Ammon's horn (tissue), 1 donor: ENCODE measurements at regions not wholly inside any gene's neighbourhood (a gene's known extent, or its start where the extent isn't known, plus 50 kb on each side); places are given as distances from the start of the nearest gene placed in this dataset.

Experiments
- DNase-seq: peaks from one replicate; pipeline ENCODE4 v3.0.0-alpha.2; 2016; ENCODE audit warnings: low spot score

DNA sequence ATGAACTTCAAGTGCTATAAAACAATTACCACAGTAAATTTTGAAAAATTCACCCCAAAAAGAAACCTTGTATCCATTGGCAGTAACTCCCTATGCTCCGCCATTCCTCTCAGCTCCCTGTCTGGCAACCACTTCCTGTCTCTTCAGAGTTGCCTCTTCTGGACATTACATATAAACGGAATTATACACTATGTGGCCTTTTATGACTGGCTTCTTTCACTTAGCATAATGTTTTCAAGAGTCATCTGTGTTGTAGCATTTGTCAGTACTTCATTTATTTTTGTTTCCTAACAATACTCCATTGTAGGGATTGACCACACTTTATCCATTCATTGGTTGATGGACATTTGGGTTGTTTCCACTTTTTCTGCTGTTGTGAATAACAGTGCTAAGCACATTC lies 50.1 kb downstream of the CEP43 start:
- peak; percentile 19 for DNase-seq

DNA sequence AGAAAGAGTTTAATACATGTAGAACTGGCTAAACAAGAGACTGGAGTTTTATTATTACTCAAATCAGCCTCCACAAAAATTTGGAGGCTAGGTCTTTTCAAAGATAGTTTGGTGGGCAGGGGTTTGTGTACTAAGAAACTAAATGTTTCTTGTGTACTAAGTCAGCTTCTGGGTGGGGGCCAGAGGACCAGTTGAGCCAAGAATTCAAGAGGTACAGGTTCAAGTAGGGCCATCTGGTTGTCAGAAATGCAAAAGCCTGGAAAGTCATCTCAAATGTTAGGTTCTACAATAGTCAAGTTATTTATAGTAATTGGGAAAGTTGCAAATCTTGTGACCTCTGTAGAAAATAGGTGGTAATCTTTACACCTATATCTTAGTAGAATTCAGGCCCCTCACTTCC lies 51.7 kb downstream of the CEP43 start:
- no peak for DNase-seq

DNA sequence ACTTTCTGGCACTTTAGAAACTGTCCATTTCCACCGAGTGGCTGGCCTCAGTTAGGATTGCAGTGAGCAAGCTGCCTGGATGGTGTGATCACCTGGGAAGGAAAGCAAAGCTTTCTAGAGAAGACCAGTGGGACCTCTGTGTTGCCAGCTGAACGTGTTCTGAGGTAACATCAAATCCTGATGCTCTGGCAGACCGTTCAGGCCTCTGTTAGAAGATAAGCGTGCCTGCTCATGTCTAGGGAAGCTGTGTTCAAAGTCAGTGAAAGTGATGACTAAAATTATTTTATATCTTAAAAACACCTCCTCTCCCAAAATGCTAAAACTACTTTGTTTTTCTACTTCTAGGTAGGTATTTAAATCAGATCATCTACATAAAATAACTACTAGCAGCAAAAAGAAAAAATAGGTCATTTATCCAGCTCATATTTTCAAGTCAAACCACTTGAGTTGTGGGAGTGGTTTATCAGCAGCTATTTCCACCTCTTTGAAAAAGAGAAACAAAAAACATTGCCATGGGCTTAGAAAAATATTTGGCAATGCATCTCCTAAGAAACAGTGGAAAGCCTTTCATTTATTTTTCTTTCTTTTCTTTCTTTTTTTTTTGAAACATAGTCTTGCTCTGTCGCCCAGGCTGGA lies 54.8 kb downstream of the CEP43 start:
- no peak for DNase-seq

DNA sequence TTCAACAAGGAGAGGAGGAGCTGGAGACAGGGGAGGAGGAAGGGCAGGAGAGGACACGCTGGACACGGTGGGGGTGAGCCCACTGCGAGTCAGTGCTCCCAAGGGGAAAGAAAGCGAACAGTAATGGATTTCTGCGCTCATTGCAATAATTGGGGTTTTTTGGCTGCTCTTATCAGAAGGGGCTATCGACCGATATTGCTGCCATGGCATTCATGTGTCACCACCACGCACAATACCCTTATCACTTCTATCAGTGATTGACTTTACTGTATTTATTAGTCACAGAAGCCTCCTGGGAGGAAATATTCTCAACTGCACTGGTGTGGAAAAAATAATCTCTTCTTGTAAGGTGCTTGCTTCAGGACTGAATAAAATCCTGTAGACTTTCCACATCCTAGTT lies 55.8 kb downstream of the CEP43 start:
- no peak for DNase-seq

DNA sequence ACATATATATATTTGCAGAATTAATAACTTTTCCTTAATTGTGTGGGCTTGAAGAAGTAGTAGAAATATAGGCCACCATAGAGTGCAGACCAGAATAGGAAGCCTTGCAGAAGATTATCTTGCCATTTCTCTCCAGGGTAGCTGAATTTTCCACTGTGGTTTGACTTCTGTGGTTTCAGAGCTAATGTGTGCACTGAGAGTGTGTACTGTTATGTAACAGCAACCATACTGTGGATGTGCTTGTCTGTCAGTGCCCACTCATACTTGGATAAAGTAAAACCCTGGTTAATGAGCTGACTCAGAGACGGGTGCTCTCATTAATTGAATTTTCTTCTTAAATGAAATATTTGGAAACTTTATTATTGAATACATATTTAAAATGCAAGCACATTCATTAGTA lies 57.2 kb downstream of the CEP43 start:
- peak; percentile 71 for DNase-seq

DNA sequence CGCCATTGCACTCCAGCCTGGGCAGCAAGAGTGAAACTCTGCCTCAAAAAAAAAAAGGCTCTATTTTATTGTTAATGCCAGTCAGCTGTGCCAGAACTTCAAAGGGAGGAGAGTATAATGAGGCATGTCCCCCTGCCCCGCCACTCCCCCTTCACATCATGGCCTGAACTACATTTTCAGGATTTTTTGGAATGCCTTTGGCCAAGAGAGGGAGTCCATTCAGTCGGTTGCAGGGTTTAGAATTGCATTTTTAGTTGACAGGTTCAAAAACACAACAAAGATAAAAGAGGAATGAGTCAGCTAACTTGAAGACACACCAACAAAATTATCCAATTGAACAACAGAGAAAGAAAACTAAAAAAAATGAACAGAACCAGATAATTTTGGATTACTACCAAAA lies 59.1 kb downstream of the CEP43 start:
- no peak for DNase-seq
